Brain microvascular endothelial cell (primary cell): ENCODE measurements at regions not wholly inside any gene's neighbourhood (a gene's known extent, or its start where the extent isn't known, plus 50 kb on each side); places are given as distances from the start of the nearest gene placed in this dataset.

Experiments used
- DNase-seq: peaks from one replicate; pipeline ENCODE4 v3.0.0-alpha.2; 2020
- H3K27ac ChIP-seq: fragments of 250-450 bp; sonication (Bioruptor Pico); 2 replicates; pipeline ENCODE4 v1.5.1; 2020; ENCODE audit warnings: mild to moderate bottlenecking, moderate library complexity
- H3K27me3 ChIP-seq: fragments of 250-450 bp; sonication (Bioruptor Pico); replicated peaks from 2 replicates; pipeline ENCODE4 v1.5.1; 2020; ENCODE audit warnings: mild to moderate bottlenecking
- H3K36me3 ChIP-seq: fragments of 250-450 bp; sonication (Bioruptor Pico); replicated peaks from 2 replicates; pipeline ENCODE4 v1.5.1; 2020; ENCODE audit warnings: mild to moderate bottlenecking
- H3K4me3 ChIP-seq: 2 replicates; pipeline ENCODE4 v1.5.1; 2011; ENCODE audit warnings: low read depth, mild to moderate bottlenecking, control low read depth, low read length, moderate library complexity
- CTCF ChIP-seq: IDR thresholded peaks from 2 replicates; pipeline ENCODE4 v1.5.1; 2011; ENCODE audit warnings: low read depth, mild to moderate bottlenecking, moderate library complexity, low read length, control low read depth, inconsistent platforms; ENCODE audit errors: missing control alignments
- in situ Hi-C: cut with HindIII; loops from 2 replicates; pipeline ENCODE4 v1.10.0; 2017; ENCODE audit warnings: low sequenced_read_pairs, low pct_ligation_motif_present

GRCh38 chr13:71156550-71156949 is 710.5 kb downstream of the DACH1 start:
- Histone ChIP-seq H3K4me3 (no peak overlapping the region), H3K27ac (no peak overlapping the region), H3K36me3 (no peaks in the 10 kb centered on the region), H3K27me3 (no peaks in the 10 kb centered on the region)
- no peak for TF ChIP-seq CTCF
- in situ Hi-C loops, result no loop called here
- no peak for DNase-seq

- in situ Hi-C loops, result no loop called here
Measured at GRCh38 chr13:71149498-71150363, 717.3 kb downstream of the DACH1 start.

GRCh38 chr13:71149046-71149445 is 718.0 kb downstream of the DACH1 start:
- Histone ChIP-seq H3K4me3 (no peak overlapping the region), H3K27ac (no peak overlapping the region), H3K27me3 (no peaks in the 10 kb centered on the region), H3K36me3 (no peaks in the 10 kb centered on the region)
- no peak for DNase-seq
- in situ Hi-C loops, result no loop called here
- no peak for TF ChIP-seq CTCF

More at GRCh38 chr13:71149498-71150363, 717.3 kb downstream of the DACH1 start:
- no peaks in the 10 kb centered on the region for H3K27me3 ChIP-seq
- TF ChIP-seq CTCF, result no peak
- DNase-seq, result no peak
- H3K36me3 ChIP-seq, result no peaks in the 10 kb centered on the region
- no peak overlapping the region for H3K27ac ChIP-seq
- no peak overlapping the region for H3K4me3 ChIP-seq

GRCh38 chr13:71148396-71148795 is 718.6 kb downstream of the DACH1 start:
- in situ Hi-C loops, result no loop called here
- Histone ChIP-seq H3K27ac (no peak overlapping the region), H3K27me3 (no peaks in the 10 kb centered on the region), H3K4me3 (no peak overlapping the region), H3K36me3 (no peaks in the 10 kb centered on the region)
- DNase-seq, result no peak
- TF ChIP-seq CTCF, result no peak

GRCh38 chr13:71144883-71145282 is 722.1 kb downstream of the DACH1 start:
- no peak for TF ChIP-seq CTCF
- in situ Hi-C loops, result no loop called here

GRCh38 chr13:71137101-71137500 is 729.9 kb downstream of the DACH1 start:
- Histone ChIP-seq H3K27me3 (no peaks in the 10 kb centered on the region), H3K27ac (no peak overlapping the region), H3K4me3 (no peak overlapping the region), H3K36me3 (no peaks in the 10 kb centered on the region)
- in situ Hi-C loops, result no loop called here
- DNase-seq, result no peak
- no peak for TF ChIP-seq CTCF

More at GRCh38 chr13:71144883-71145282, 722.1 kb downstream of the DACH1 start:
- H3K27me3 ChIP-seq, result no peaks in the 10 kb centered on the region
- H3K27ac ChIP-seq, result no peak overlapping the region
- no peaks in the 10 kb centered on the region for H3K36me3 ChIP-seq
- H3K4me3 ChIP-seq, result no peak overlapping the region
- DNase-seq, result no peak
